IMR-90 (cell line): ENCODE measurements at regions not wholly inside any gene's neighbourhood (a gene's known extent, or its start where the extent isn't known, plus 50 kb on each side); places are given as distances from the start of the nearest gene placed in this dataset.
"Not testable (repeated sequence)": the region's sequence is repeated elsewhere in the genome, so short reads cannot be mapped to it uniquely, and the experiment has no call there.

Source experiments
- ATAC-seq: fragments of 200-7000 bp; cut with Tn5 transposase; 2 replicates; pipeline ENCODE4 v1.9.1; 2020; ENCODE audit warnings: low read depth, mild to moderate bottlenecking, moderate library complexity
- BruUV-seq: library from RNA; stranded (reverse); fragments of 400-500 nt; replicated peaks from 2 replicates; lab custom pipeline; 2021; lab: Mats Ljungman, UMichigan
- CTCF ChIA-PET: fragments of 300-600 bp; formaldehyde crosslinking; extraction: SDS; loops from one replicate; lab custom pipeline; 2021; ENCODE audit warnings: antibody characterized with exemption; lab: Yijun Ruan, JAX
- POLR2A ChIA-PET: fragments of 300-600 bp; sonication (Branson Sonifier 250); formaldehyde crosslinking; loops from one replicate; lab custom pipeline; 2022; ENCODE audit warnings: antibody characterized with exemption; ENCODE audit not compliant: unreplicated experiment; lab: Charles Lee
- DNase-seq: peaks from one replicate; pipeline ENCODE4 v3.0.0; 2013
- H2AFZ ChIP-seq: replicated peaks from 2 replicates; pipeline ENCODE3; 2013; ENCODE audit warnings: low read length, mild to moderate bottlenecking; ENCODE audit not compliant: poor library complexity
- H2AK5ac ChIP-seq: 2 replicates; pipeline ENCODE4 v1.6.1; 2013; ENCODE audit warnings: low read depth, low read length, inconsistent platforms
- H2AK9ac ChIP-seq: replicated peaks from 2 replicates; pipeline ENCODE3; 2013; ENCODE audit warnings: mild to moderate bottlenecking, low read depth, low read length, moderate library complexity; ENCODE audit not compliant: poor library complexity
- H2BK120ac ChIP-seq: 2 replicates; pipeline ENCODE4 v1.6.1; 2013; ENCODE audit warnings: low read depth, low read length, inconsistent platforms
- H2BK15ac ChIP-seq: 3 replicates; pipeline ENCODE4 v1.6.1; 2013; ENCODE audit warnings: low read depth, low read length, inconsistent platforms
- H2BK20ac ChIP-seq: 2 replicates; pipeline ENCODE4 v1.6.1; 2013; ENCODE audit warnings: low read depth, mild to moderate bottlenecking, inconsistent platforms, low read length, moderate library complexity
- H2BK5ac ChIP-seq: 2 replicates; pipeline ENCODE4 v1.6.1; 2013; ENCODE audit warnings: mild to moderate bottlenecking, low read depth, low read length, inconsistent platforms; ENCODE audit not compliant: poor library complexity, severe bottlenecking
- H3K14ac ChIP-seq: replicated peaks from 2 replicates; pipeline ENCODE4 v1.6.1; 2013; ENCODE audit warnings: low read depth, low read length, inconsistent platforms
- H3K18ac ChIP-seq: 2 replicates; pipeline ENCODE4 v1.6.1; 2013; ENCODE audit warnings: low read depth, low read length, control low read depth
- H3K23ac ChIP-seq: 2 replicates; pipeline ENCODE4 v1.6.1; 2013; ENCODE audit warnings: low read depth, low read length, inconsistent platforms
- H3K27ac ChIP-seq: 2 replicates; pipeline ENCODE4 v1.5.1; 2013; ENCODE audit warnings: mild to moderate bottlenecking, control low read depth, low read length; ENCODE audit not compliant: insufficient read depth
- H3K27me3 ChIP-seq: 2 replicates; pipeline ENCODE4 v1.6.1; 2013; ENCODE audit warnings: low read length; ENCODE audit not compliant: control insufficient read depth, insufficient read depth
- H3K36me3 ChIP-seq: 2 replicates; pipeline ENCODE4 v1.6.1; 2013; ENCODE audit warnings: low read length, mixed read lengths; ENCODE audit not compliant: control insufficient read depth, insufficient read depth
- H3K4ac ChIP-seq: 2 replicates; pipeline ENCODE4 v1.6.1; 2013; ENCODE audit warnings: low read depth, low read length, inconsistent platforms
- H3K4me1 ChIP-seq: 2 replicates; pipeline ENCODE4 v1.6.1; 2013; ENCODE audit warnings: low read length, mixed read lengths; ENCODE audit not compliant: control insufficient read depth, insufficient read depth
- H3K4me2 ChIP-seq: 2 replicates; pipeline ENCODE4 v1.6.1; 2013; ENCODE audit warnings: low read depth, mild to moderate bottlenecking, control low read depth, low read length, moderate library complexity
- H3K4me3 ChIP-seq: 2 replicates; pipeline ENCODE4 v1.5.1; 2013; ENCODE audit warnings: low read depth, mild to moderate bottlenecking, control low read depth, low read length, moderate library complexity; ENCODE audit not compliant: insufficient read depth
- H3K56ac ChIP-seq: 2 replicates; pipeline ENCODE4 v1.6.1; 2013; ENCODE audit warnings: low read length, inconsistent platforms; ENCODE audit not compliant: insufficient read depth; ENCODE audit errors: extremely low read depth
- H3K79me1 ChIP-seq, 2 experiments: 2 replicates each; pipeline ENCODE4 v1.6.1; 2013; ENCODE audit warnings: low read length in 2 of 2, inconsistent platforms in 1 of 2, low read depth in 1 of 2
- H3K9ac ChIP-seq: 2 replicates; pipeline ENCODE4 v1.6.1; 2013; ENCODE audit warnings: low read depth, low read length, control low read depth
- H3K9me1 ChIP-seq: 2 replicates; pipeline ENCODE4 v1.6.1; 2013; ENCODE audit warnings: low read length, inconsistent platforms; ENCODE audit not compliant: insufficient read depth
- H3K9me3 ChIP-seq: 2 replicates; pipeline ENCODE4 v1.6.1; 2013; ENCODE audit warnings: low read length; ENCODE audit not compliant: control insufficient read depth, insufficient read depth
- H4K20me1 ChIP-seq: 2 replicates; pipeline ENCODE4 v1.6.1; 2013; ENCODE audit warnings: low read length, inconsistent platforms; ENCODE audit not compliant: insufficient read depth
- H4K5ac ChIP-seq: 2 replicates; pipeline ENCODE4 v1.6.1; 2013; ENCODE audit warnings: mild to moderate bottlenecking, low read depth, low read length, control low read depth
- H4K8ac ChIP-seq, 2 experiments: 2 replicates each; pipeline ENCODE4 v1.6.1; 2013; ENCODE audit warnings: low read depth in 2 of 2, low read length in 2 of 2, control low read depth in 1 of 2, inconsistent platforms in 1 of 2
- H4K91ac ChIP-seq: 2 replicates; pipeline ENCODE4 v1.6.1; 2013; ENCODE audit warnings: low read depth, low read length, inconsistent platforms; ENCODE audit not compliant: insufficient read depth
- WGBS, 2 experiments: methylation state at CpG; one replicate each; pipeline versions ENCODE4 v1.1.5 to v1.1.7; 2013; ENCODE audit warnings: missing lambda C conversion rate in 2 of 2; ENCODE audit not compliant: insufficient read length in 1 of 2; ENCODE audit errors: extremely low coverage in 2 of 2; 5-methylcytosine and 5-hydroxymethylcytosine counted together
- dilution Hi-C: fragments of 300-500 bp; cut with HindIII; formaldehyde crosslinking; loops from one replicate; pipeline ENCODE4 v1.14.3; 2018; ENCODE audit warnings: low sequenced_read_pairs; ENCODE audit not compliant: unreplicated experiment
- in situ Hi-C: fragments of 300-500 bp; cut with MboI; formaldehyde crosslinking; loops from 3 replicates; pipeline ENCODE4 v1.14.3; 2019; ENCODE audit warnings: low sequenced_read_pairs, inconsistent platforms, mixed read lengths
- intact Hi-C: fragments of 100-400 bp; cut with micrococcal nuclease; formaldehyde crosslinking; loops from 2 replicates; pipeline ENCODE4 v1.10.0; 2022

GRCh38 chr1:187073634-187074245 is 245.0 kb downstream of the PLA2G4A start:
- H3K9ac ChIP-seq, BruUV-seq, H3K4me2 ChIP-seq, H3K23ac ChIP-seq, H3K27me3 ChIP-seq, H2AK5ac ChIP-seq, H2BK20ac ChIP-seq, H3K18ac ChIP-seq, H3K4me1 ChIP-seq, CTCF ChIA-PET, H2BK120ac ChIP-seq, H4K20me1 ChIP-seq, H3K56ac ChIP-seq, H3K36me3 ChIP-seq, H3K27ac ChIP-seq, H3K79me1 ChIP-seq, H3K4ac ChIP-seq, H3K9me1 ChIP-seq, intact Hi-C loops, H2BK15ac ChIP-seq, H4K5ac ChIP-seq, dilution Hi-C loops, in situ Hi-C loops, H3K14ac ChIP-seq, H4K91ac ChIP-seq, POLR2A ChIA-PET, H2BK5ac ChIP-seq, DNase-seq, H4K8ac ChIP-seq, H3K4me3 ChIP-seq, ATAC-seq, H3K9me3 ChIP-seq, H2AK9ac ChIP-seq, H2AFZ ChIP-seq: not testable (repeated sequence)
- 95% methylated on average over 12 of the region's 35 CpGs; no CpG with 5 or more reads in 1 of the 2 experiments for WGBS, 2 experiments
